ENCODE measurements at regions not wholly inside any gene's neighbourhood (a gene's known extent, or its start where the extent isn't known, plus 50 kb on each side); places are given as distances from the start of the nearest gene placed in this dataset.

DNA sequence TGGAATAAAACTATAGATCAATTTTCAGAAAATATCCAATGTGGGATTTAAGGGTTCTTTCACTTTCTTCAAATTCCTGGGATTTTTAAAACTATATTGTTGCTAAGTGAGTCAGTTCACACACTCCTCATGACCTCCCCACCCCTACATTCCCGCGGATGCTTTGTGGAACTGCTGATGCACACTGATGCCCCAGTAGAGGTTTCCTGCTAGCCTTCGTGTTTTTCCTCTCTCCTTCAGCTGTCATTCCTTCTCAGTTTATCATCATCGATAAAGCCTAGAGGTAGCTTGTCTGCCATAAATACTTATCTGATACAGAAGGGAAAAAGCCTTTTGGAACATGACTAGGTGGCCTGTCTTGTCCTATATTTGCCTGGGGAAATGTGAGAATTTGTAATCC lies 67.4 kb upstream of the GALNT5 start:
- no peak overlapping the region for H3K4me2 ChIP-seq (ENCODE audit: low read length)
- peaks cover 7% of the 10 kb centered on the region; the same call in 1 of the 2 replicates for H3K4me1 ChIP-seq (ENCODE audit: low read length)
- H3K79me2 ChIP-seq (ENCODE audit: low read length) = no peaks in the 10 kb centered on the region
- TF ChIP-seq, protein P1, sequence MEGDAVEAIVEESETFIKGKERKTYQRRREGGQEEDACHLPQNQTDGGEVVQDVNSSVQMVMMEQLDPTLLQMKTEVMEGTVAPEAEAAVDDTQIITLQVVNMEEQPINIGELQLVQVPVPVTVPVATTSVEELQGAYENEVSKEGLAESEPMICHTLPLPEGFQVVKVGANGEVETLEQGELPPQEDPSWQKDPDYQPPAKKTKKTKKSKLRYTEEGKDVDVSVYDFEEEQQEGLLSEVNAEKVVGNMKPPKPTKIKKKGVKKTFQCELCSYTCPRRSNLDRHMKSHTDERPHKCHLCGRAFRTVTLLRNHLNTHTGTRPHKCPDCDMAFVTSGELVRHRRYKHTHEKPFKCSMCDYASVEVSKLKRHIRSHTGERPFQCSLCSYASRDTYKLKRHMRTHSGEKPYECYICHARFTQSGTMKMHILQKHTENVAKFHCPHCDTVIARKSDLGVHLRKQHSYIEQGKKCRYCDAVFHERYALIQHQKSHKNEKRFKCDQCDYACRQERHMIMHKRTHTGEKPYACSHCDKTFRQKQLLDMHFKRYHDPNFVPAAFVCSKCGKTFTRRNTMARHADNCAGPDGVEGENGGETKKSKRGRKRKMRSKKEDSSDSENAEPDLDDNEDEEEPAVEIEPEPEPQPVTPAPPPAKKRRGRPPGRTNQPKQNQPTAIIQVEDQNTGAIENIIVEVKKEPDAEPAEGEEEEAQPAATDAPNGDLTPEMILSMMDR (IDR thresholded peaks at IDR 0.05; ENCODE audit: low read depth, low read length) = no peak
- no peak for TF ChIP-seq EZH2phosphoT487 (IDR thresholded peaks at IDR 0.05; ENCODE audit: low read depth)
- H3K9me3 ChIP-seq (ENCODE audit: insufficient read depth, low read length) = no peaks in the 10 kb centered on the region
- no peak overlapping the region for H3K9ac ChIP-seq (ENCODE audit: low read length)
- no peaks in the 10 kb centered on the region for H3K36me3 ChIP-seq (replicated peaks; ENCODE audit: low read depth, low read length)
- H3K27me3 ChIP-seq (ENCODE audit: low read depth, low read length) = no peaks in the 10 kb centered on the region
- no peak overlapping the region for H2AFZ ChIP-seq (ENCODE audit: low read depth, low read length)
- no peak overlapping the region for H3K4me3 ChIP-seq (ENCODE audit: low read length)
- H4K20me1 ChIP-seq (ENCODE audit: insufficient read depth, low read length) = no peaks in the 10 kb centered on the region
- no peak overlapping the region for H3K27ac ChIP-seq (ENCODE audit: low read length)

DNA sequence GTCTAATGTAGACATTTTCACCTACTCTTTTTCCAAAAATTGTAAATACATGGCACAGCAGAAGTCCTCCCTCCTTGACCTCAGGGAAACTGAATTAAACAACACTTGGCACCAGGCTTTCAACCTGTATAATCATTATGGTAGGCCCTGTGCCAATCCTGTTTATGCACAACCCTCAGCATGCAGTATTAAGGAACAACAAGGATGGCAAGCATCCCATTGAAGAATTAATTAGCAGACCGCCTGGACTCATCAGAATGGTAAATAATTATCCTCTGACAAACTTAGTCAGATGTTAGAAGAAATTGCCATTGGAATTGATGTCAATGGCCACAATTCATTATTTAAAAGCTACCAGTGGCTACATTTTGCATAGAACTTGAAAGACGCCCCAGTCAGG lies 66.3 kb upstream of the GALNT5 start:
- no peak overlapping the region for H2AFZ ChIP-seq (ENCODE audit: low read depth, low read length)
- TF ChIP-seq EZH2phosphoT487 (IDR thresholded peaks at IDR 0.05; ENCODE audit: low read depth) = no peak
- TF ChIP-seq, protein P1 (IDR thresholded peaks at IDR 0.05; ENCODE audit: low read depth, low read length) = no peak
- no peaks in the 10 kb centered on the region for H3K27me3 ChIP-seq (ENCODE audit: low read depth, low read length)
- H3K4me1 ChIP-seq (ENCODE audit: low read length) = peaks cover 10% of the 10 kb centered on the region; the same call in 1 of the 2 replicates
- H3K36me3 ChIP-seq (replicated peaks; ENCODE audit: low read depth, low read length) = no peaks in the 10 kb centered on the region
- no peaks in the 10 kb centered on the region for H3K9me3 ChIP-seq (ENCODE audit: insufficient read depth, low read length)
- no peak overlapping the region for H3K9ac ChIP-seq (ENCODE audit: low read length)
- H4K20me1 ChIP-seq (ENCODE audit: insufficient read depth, low read length) = no peaks in the 10 kb centered on the region
- no peaks in the 10 kb centered on the region for H3K79me2 ChIP-seq (ENCODE audit: low read length)
- no peak overlapping the region for H3K27ac ChIP-seq (ENCODE audit: low read length)
- no peak overlapping the region for H3K4me2 ChIP-seq (ENCODE audit: low read length)
- no peak overlapping the region for H3K4me3 ChIP-seq (ENCODE audit: low read length)

DNA sequence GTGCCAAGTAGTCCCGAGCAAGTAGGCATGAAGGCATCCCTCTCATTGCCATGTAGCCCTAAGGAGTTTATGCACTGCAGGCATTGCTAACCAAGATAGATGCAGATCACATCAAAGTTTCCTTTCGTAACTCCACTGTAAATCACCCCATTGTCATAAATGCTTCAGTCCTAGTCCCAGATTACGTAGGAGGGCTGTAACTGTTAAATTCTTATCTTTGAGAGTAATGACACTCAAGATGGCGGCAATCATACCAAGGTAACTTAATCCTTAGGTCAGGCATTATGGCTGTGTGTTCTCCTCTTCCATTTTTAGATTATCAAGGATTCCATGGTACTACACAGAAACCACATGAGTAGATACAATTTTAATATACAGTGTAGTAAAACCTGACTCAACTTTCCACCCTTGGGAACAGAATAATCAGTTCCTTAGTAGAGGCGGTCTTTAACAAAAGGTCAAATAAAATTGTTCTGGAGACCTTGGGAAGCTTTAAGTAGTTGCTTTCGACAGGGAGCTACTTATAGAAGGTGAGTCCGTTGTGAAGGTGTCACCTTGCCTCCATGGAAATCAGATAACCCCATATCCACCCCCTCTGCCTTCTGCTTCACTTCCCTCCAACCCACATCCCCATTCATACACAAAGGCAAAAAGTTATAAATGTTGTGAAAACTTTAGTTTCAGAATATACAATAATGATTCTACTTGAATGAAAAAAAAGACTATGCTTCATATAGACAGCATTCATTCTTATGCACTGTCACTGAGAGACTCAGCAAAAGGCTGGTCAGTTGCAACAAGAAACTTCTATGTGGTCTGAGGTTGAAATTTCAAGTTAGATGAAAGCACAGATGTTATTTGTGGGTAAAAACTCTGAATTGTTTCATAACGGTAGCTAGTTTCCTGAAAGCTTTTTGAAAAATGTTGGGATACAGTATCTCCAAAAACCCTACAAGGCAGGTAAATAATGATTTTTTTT lies 64.8 kb upstream of the GALNT5 start:
- Histone ChIP-seq H3K9me3 (ENCODE audit: insufficient read depth, low read length) (no peaks in the 10 kb centered on the region), H3K27me3 (ENCODE audit: low read depth, low read length) (no peaks in the 10 kb centered on the region), H4K20me1 (ENCODE audit: insufficient read depth, low read length) (no peaks in the 10 kb centered on the region), H3K4me3 (ENCODE audit: low read length) (no peak overlapping the region), H3K4me2 (ENCODE audit: low read length) (no peak overlapping the region), H3K4me1 (ENCODE audit: low read length) (peaks cover 10% of the 10 kb centered on the region; the same call in 1 of the 2 replicates), H2AFZ (ENCODE audit: low read depth, low read length) (no peak overlapping the region), H3K9ac (ENCODE audit: low read length) (no peak overlapping the region), H3K36me3 (replicated peaks; ENCODE audit: low read depth, low read length) (no peaks in the 10 kb centered on the region), H3K27ac (ENCODE audit: low read length) (no peak overlapping the region), H3K79me2 (ENCODE audit: low read length) (no peaks in the 10 kb centered on the region)
- no peak for TF ChIP-seq EZH2phosphoT487 (IDR thresholded peaks at IDR 0.05; ENCODE audit: low read depth)
- TF ChIP-seq, protein P1 (IDR thresholded peaks at IDR 0.05; ENCODE audit: low read depth, low read length) = no peak

DNA sequence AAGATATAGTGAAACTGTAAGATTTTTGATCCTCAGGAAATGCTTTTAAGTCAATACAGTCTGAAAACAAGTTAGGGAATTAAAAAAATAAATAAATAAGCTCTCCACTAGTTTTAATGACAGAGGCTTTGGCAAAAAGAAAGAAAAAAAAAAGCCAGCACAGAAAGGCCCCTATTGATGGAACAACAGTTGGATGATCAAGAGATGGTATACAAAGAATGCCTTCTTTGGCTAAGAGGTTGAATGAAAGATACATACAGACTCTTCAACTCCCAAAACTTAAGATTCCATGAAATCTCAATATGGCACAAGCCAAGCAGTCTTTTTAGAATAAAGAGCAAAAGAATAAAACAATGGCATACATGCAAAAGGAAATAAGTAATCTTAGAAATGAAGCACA lies 64.0 kb upstream of the GALNT5 start:
- no peaks in the 10 kb centered on the region for H4K20me1 ChIP-seq (ENCODE audit: insufficient read depth, low read length)
- no peaks in the 10 kb centered on the region for H3K27me3 ChIP-seq (ENCODE audit: low read depth, low read length)
- no peak overlapping the region for H3K27ac ChIP-seq (ENCODE audit: low read length)
- H3K36me3 ChIP-seq (replicated peaks; ENCODE audit: low read depth, low read length) = no peaks in the 10 kb centered on the region
- H3K4me2 ChIP-seq (ENCODE audit: low read length) = no peak overlapping the region
- H3K9me3 ChIP-seq (ENCODE audit: insufficient read depth, low read length) = no peaks in the 10 kb centered on the region
- H3K4me1 ChIP-seq (ENCODE audit: low read length) = peaks cover 10% of the 10 kb centered on the region; the same call in 1 of the 2 replicates
- H3K9ac ChIP-seq (ENCODE audit: low read length) = no peak overlapping the region
- TF ChIP-seq, protein P1 (IDR thresholded peaks at IDR 0.05; ENCODE audit: low read depth, low read length) = no peak
- TF ChIP-seq EZH2phosphoT487 (IDR thresholded peaks at IDR 0.05; ENCODE audit: low read depth) = no peak
- no peak overlapping the region for H2AFZ ChIP-seq (ENCODE audit: low read depth, low read length)
- no peaks in the 10 kb centered on the region for H3K79me2 ChIP-seq (ENCODE audit: low read length)
- no peak overlapping the region for H3K4me3 ChIP-seq (ENCODE audit: low read length)
